ENCODE measurements at regions not wholly inside any gene's neighbourhood (a gene's known extent, or its start where the extent isn't known, plus 50 kb on each side); places are given as distances from the start of the nearest gene placed in this dataset.

DNA sequence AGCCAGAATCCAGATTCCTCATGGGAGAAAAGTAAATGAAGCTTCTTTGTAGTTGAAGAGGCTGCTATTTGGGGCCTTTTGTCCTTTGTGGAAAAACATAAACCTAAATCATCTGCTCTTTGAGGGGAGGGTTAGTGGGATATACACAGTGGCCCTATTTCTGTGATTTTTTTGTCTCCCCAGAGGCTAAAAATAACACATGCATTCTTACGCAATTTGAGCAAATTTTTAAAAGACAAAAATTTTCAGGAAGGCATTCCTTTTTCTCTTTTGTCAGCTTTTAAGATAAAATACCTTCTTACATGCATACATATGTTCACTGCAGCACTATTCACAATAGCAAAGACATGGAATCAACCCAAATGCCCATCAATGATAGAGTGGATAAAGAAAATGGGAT lies 165.5 kb downstream of the AXIN2 start:
- H2AK5ac ChIP-seq (ENCODE audit: low read depth, low read length), result no peak overlapping the region
- DNase-seq (no peak), ATAC-seq (ENCODE audit: low read depth) (no peak)
- no peaks in the 10 kb centered on the region for H3K79me1 ChIP-seq (ENCODE audit: low read depth in 1 of 2, low read length in 2 of 2)
- TF ChIP-seq CHD1 (IDR thresholded peaks at IDR 0.05; ENCODE audit: low read depth, low read length), result no peak
- TF ChIP-seq CEBPB (IDR thresholded peaks at IDR 0.05; ENCODE audit: low read depth, low read length), result peak; percentile 48; the same call in 1 of the 2 replicates
- no peak for TF ChIP-seq SMC3 (IDR thresholded peaks at IDR 0.05; ENCODE audit: low read depth, low read length)
- no peak overlapping the region for H3K9ac ChIP-seq (ENCODE audit: low read depth, low read length)
- no peak overlapping the region for H3K27ac ChIP-seq (ENCODE audit: insufficient read depth, low read length)
- intact Hi-C loops (cut with micrococcal nuclease), result no loop called here
- dilution Hi-C loops (cut with HindIII; ENCODE audit: low sequenced_read_pairs, unreplicated experiment), result no loop called here
- H4K5ac ChIP-seq (ENCODE audit: low read depth, low read length), result no peak overlapping the region
- no peaks in the 10 kb centered on the region for H3K9me1 ChIP-seq (ENCODE audit: insufficient read depth, low read length)
- H3K27me3 ChIP-seq (ENCODE audit: control insufficient read depth, insufficient read depth, low read length), result peaks cover 9% of the 10 kb centered on the region
- in situ Hi-C loops (cut with MboI; ENCODE audit: low sequenced_read_pairs), result no loop called here
- H3K14ac ChIP-seq (replicated peaks; ENCODE audit: low read depth, low read length), result no peak overlapping the region
- H2BK5ac ChIP-seq (ENCODE audit: low read depth, low read length, poor library complexity, severe bottlenecking), result no peak overlapping the region
- no peaks in the 10 kb centered on the region for H3K9me3 ChIP-seq (ENCODE audit: control insufficient read depth, insufficient read depth, low read length)
- no CpG with 5 or more reads among the region's 1 CpG for WGBS, 2 experiments (ENCODE audit: extremely low coverage in 2 of 2, insufficient read length in 1 of 2)
- H4K20me1 ChIP-seq (ENCODE audit: insufficient read depth, low read length), result no peaks in the 10 kb centered on the region
- no peak overlapping the region for H2AK9ac ChIP-seq (replicated peaks; ENCODE audit: low read depth, low read length, poor library complexity)
- no peak overlapping the region for H3K4me3 ChIP-seq (ENCODE audit: insufficient read depth, low read depth, low read length)
- no peaks in the 10 kb centered on the region for H3K36me3 ChIP-seq (ENCODE audit: control insufficient read depth, insufficient read depth, low read length)
- BruUV-seq (replicated peaks), result no TSS peak
- ChIA-PET CTCF (no interaction called here), POLR2A (ENCODE audit: unreplicated experiment) (no interaction called here)
- no peak overlapping the region for H3K4me2 ChIP-seq (ENCODE audit: low read depth, low read length)
- H3K4me1 ChIP-seq (ENCODE audit: control insufficient read depth, insufficient read depth, low read length), result no peaks in the 10 kb centered on the region
- no peak overlapping the region for H2BK120ac ChIP-seq (ENCODE audit: low read depth, low read length)
- H4K91ac ChIP-seq (ENCODE audit: insufficient read depth, low read depth, low read length), result no peak overlapping the region
- no peak overlapping the region for H3K23ac ChIP-seq (ENCODE audit: low read depth, low read length)
- H3K4ac ChIP-seq (ENCODE audit: low read depth, low read length), result no peak overlapping the region
- no peak overlapping the region for H2AFZ ChIP-seq (replicated peaks; ENCODE audit: low read length, poor library complexity)
- no peak overlapping the region for H2BK15ac ChIP-seq (ENCODE audit: low read depth, low read length)
- no peak overlapping the region for H3K56ac ChIP-seq (ENCODE audit: extremely low read depth, insufficient read depth, low read length)
- H4K8ac ChIP-seq (ENCODE audit: low read depth in 2 of 2, low read length in 2 of 2), result no peak overlapping the region
- H2BK20ac ChIP-seq (ENCODE audit: low read depth, low read length), result no peak overlapping the region
- no peak overlapping the region for H3K18ac ChIP-seq (ENCODE audit: low read depth, low read length)

All from IMR-90 (cell line).